Liver (tissue), 3 donors: ENCODE measurements at regions not wholly inside any gene's neighbourhood (a gene's known extent, or its start where the extent isn't known, plus 50 kb on each side); places are given as distances from the start of the nearest gene placed in this dataset.

Experiments
- FOXA1 ChIP-seq: IDR thresholded peaks from 2 replicates; pipeline ENCODE4 v1.6.1; 2016; ENCODE audit warnings: antibody characterized with exemption
- FOXA2 ChIP-seq: IDR thresholded peaks from 2 replicates; pipeline ENCODE4 v1.6.1; 2016; ENCODE audit warnings: antibody characterized with exemption
- GABPA ChIP-seq, 2 donors: IDR thresholded peaks in 1 of 2; conservative IDR thresholded peaks in 1 of 2; 2 replicates each; pipeline ENCODE4 v1.6.1; 2016; ENCODE audit warnings: antibody characterized with exemption in 2 of 2, mild to moderate bottlenecking in 1 of 2, moderate library complexity in 1 of 2
- HNF4A ChIP-seq, 2 donors: conservative IDR thresholded peaks; 2 replicates each; pipeline ENCODE4 v1.6.1; 2016; ENCODE audit warnings: antibody characterized with exemption in 2 of 2, mild to moderate bottlenecking in 2 of 2
- JUND ChIP-seq, 2 donors: IDR thresholded peaks; 2 replicates each; pipeline ENCODE4 v1.6.1; 2016; ENCODE audit warnings: antibody characterized with exemption in 2 of 2
- RAD21 ChIP-seq, 2 donors: IDR thresholded peaks; 2 replicates each; pipeline ENCODE4 v1.6.1; 2016; ENCODE audit warnings: antibody characterized with exemption in 2 of 2, mild to moderate bottlenecking in 2 of 2
- RXRA ChIP-seq, 2 donors: IDR thresholded peaks; 2 replicates each; pipeline ENCODE4 v1.6.1; 2017 to 2018; ENCODE audit warnings: antibody characterized with exemption in 2 of 2, mild to moderate bottlenecking in 1 of 2
- SP1 ChIP-seq: IDR thresholded peaks from 2 replicates; pipeline ENCODE4 v1.6.1; 2018; ENCODE audit warnings: antibody characterized with exemption, mild to moderate bottlenecking
- TAF1 ChIP-seq: conservative IDR thresholded peaks from 2 replicates; pipeline ENCODE4 v1.6.1; 2016; ENCODE audit warnings: antibody characterized with exemption, mild to moderate bottlenecking
- TF ChIP-seq, protein P1 (sequence below): fragments of 150-350 bp; IDR thresholded peaks from 2 replicates; pipeline ENCODE4 v1.5.1; 2017; ENCODE audit warnings: improper control_type of control experiment, low read depth, low read length; ENCODE audit not compliant: missing input control
- TF ChIP-seq, protein P2 (sequence below): IDR thresholded peaks from 2 replicates; pipeline ENCODE4 v1.6.1; 2016; ENCODE audit warnings: antibody characterized with exemption, mild to moderate bottlenecking
- TF ChIP-seq, protein P3 (sequence below): IDR thresholded peaks from 2 replicates; pipeline ENCODE4 v1.6.1; 2016; ENCODE audit warnings: antibody characterized with exemption
- TF ChIP-seq, protein P4 (sequence below): IDR thresholded peaks from 2 replicates; pipeline ENCODE4 v1.6.1; 2016; ENCODE audit warnings: antibody characterized with exemption
- donor health status: healthy.
- donor health status: healthy.

DNA sequence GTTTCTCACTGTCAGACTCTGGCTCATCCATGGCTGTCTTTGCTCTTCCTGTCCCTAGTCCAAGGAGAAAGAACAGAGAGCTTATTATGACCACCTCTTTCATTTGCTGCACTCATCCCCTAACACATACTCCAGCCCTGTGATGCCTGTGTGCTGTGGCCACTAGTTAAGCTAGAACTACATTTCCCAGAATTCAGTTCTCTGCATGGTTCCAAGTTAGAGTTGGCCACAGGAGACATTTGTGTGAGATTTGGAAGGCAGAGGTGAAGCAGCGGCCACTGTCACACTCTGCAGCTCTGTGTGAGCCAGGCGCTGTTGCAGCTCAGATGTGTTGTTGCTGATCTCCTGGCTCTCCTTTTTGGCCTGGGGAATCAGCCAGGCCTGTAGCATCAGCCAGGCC is 188.2 kb upstream of the ATP6AP2 start:
- TF ChIP-seq, protein P1, sequence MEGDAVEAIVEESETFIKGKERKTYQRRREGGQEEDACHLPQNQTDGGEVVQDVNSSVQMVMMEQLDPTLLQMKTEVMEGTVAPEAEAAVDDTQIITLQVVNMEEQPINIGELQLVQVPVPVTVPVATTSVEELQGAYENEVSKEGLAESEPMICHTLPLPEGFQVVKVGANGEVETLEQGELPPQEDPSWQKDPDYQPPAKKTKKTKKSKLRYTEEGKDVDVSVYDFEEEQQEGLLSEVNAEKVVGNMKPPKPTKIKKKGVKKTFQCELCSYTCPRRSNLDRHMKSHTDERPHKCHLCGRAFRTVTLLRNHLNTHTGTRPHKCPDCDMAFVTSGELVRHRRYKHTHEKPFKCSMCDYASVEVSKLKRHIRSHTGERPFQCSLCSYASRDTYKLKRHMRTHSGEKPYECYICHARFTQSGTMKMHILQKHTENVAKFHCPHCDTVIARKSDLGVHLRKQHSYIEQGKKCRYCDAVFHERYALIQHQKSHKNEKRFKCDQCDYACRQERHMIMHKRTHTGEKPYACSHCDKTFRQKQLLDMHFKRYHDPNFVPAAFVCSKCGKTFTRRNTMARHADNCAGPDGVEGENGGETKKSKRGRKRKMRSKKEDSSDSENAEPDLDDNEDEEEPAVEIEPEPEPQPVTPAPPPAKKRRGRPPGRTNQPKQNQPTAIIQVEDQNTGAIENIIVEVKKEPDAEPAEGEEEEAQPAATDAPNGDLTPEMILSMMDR, result no peak
- no peak for TF ChIP-seq JUND (IDR thresholded peaks at IDR 0.05)
- TF ChIP-seq GABPA (IDR thresholded peaks at IDR 0.05 in 1 of 2, conservative IDR thresholded peaks at IDR 0.05 in 1 of 2), result no peak
- no peak for TF ChIP-seq TAF1
- TF ChIP-seq HNF4A (conservative IDR thresholded peaks at IDR 0.05), result no peak
- TF ChIP-seq, protein P2, sequence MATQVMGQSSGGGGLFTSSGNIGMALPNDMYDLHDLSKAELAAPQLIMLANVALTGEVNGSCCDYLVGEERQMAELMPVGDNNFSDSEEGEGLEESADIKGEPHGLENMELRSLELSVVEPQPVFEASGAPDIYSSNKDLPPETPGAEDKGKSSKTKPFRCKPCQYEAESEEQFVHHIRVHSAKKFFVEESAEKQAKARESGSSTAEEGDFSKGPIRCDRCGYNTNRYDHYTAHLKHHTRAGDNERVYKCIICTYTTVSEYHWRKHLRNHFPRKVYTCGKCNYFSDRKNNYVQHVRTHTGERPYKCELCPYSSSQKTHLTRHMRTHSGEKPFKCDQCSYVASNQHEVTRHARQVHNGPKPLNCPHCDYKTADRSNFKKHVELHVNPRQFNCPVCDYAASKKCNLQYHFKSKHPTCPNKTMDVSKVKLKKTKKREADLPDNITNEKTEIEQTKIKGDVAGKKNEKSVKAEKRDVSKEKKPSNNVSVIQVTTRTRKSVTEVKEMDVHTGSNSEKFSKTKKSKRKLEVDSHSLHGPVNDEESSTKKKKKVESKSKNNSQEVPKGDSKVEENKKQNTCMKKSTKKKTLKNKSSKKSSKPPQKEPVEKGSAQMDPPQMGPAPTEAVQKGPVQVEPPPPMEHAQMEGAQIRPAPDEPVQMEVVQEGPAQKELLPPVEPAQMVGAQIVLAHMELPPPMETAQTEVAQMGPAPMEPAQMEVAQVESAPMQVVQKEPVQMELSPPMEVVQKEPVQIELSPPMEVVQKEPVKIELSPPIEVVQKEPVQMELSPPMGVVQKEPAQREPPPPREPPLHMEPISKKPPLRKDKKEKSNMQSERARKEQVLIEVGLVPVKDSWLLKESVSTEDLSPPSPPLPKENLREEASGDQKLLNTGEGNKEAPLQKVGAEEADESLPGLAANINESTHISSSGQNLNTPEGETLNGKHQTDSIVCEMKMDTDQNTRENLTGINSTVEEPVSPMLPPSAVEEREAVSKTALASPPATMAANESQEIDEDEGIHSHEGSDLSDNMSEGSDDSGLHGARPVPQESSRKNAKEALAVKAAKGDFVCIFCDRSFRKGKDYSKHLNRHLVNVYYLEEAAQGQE, result no peak
- no peak for TF ChIP-seq FOXA1
- TF ChIP-seq, protein P3, sequence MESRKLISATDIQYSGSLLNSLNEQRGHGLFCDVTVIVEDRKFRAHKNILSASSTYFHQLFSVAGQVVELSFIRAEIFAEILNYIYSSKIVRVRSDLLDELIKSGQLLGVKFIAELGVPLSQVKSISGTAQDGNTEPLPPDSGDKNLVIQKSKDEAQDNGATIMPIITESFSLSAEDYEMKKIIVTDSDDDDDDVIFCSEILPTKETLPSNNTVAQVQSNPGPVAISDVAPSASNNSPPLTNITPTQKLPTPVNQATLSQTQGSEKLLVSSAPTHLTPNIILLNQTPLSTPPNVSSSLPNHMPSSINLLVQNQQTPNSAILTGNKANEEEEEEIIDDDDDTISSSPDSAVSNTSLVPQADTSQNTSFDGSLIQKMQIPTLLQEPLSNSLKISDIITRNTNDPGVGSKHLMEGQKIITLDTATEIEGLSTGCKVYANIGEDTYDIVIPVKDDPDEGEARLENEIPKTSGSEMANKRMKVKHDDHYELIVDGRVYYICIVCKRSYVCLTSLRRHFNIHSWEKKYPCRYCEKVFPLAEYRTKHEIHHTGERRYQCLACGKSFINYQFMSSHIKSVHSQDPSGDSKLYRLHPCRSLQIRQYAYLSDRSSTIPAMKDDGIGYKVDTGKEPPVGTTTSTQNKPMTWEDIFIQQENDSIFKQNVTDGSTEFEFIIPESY, result no peak
- TF ChIP-seq, protein P4, sequence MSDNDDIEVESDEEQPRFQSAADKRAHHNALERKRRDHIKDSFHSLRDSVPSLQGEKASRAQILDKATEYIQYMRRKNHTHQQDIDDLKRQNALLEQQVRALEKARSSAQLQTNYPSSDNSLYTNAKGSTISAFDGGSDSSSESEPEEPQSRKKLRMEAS, result no peak
- TF ChIP-seq FOXA2, result no peak
- no peak for TF ChIP-seq RXRA (IDR thresholded peaks at IDR 0.05)
- TF ChIP-seq SP1, result no peak
- no peak for TF ChIP-seq RAD21 (IDR thresholded peaks at IDR 0.05)
